ENCODE measurements at regions not wholly inside any gene's neighbourhood (a gene's known extent, or its start where the extent isn't known, plus 50 kb on each side); places are given as distances from the start of the nearest gene placed in this dataset.

DNA sequence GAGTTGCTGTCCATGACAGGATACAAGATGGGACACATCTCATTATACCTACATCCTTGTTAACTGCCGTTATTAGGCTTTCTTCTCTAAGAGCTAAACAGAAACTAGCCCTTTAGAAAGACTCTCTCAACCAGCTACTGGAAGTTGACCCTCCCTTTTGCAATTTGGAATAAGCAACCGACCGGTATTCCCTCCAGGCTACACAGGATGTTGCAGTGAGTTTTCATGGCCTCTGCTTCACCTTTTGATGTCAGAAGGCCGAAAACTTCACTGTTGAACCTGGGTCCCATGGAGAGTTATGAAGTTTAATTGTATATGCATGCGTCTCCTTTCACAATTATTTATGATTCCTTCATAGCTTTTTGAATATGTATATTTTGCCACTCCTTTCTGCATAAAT is 1042.5 kb upstream of the SPRY2 start:
- TF ChIP-seq, protein P1, sequence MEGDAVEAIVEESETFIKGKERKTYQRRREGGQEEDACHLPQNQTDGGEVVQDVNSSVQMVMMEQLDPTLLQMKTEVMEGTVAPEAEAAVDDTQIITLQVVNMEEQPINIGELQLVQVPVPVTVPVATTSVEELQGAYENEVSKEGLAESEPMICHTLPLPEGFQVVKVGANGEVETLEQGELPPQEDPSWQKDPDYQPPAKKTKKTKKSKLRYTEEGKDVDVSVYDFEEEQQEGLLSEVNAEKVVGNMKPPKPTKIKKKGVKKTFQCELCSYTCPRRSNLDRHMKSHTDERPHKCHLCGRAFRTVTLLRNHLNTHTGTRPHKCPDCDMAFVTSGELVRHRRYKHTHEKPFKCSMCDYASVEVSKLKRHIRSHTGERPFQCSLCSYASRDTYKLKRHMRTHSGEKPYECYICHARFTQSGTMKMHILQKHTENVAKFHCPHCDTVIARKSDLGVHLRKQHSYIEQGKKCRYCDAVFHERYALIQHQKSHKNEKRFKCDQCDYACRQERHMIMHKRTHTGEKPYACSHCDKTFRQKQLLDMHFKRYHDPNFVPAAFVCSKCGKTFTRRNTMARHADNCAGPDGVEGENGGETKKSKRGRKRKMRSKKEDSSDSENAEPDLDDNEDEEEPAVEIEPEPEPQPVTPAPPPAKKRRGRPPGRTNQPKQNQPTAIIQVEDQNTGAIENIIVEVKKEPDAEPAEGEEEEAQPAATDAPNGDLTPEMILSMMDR (IDR thresholded peaks at IDR 0.05): no peak
- no peak for TF ChIP-seq POLR2A (IDR thresholded peaks at IDR 0.05)
